ENCODE measurements at regions not wholly inside any gene's neighbourhood (a gene's known extent, or its start where the extent isn't known, plus 50 kb on each side); places are given as distances from the start of the nearest gene placed in this dataset.

DNA sequence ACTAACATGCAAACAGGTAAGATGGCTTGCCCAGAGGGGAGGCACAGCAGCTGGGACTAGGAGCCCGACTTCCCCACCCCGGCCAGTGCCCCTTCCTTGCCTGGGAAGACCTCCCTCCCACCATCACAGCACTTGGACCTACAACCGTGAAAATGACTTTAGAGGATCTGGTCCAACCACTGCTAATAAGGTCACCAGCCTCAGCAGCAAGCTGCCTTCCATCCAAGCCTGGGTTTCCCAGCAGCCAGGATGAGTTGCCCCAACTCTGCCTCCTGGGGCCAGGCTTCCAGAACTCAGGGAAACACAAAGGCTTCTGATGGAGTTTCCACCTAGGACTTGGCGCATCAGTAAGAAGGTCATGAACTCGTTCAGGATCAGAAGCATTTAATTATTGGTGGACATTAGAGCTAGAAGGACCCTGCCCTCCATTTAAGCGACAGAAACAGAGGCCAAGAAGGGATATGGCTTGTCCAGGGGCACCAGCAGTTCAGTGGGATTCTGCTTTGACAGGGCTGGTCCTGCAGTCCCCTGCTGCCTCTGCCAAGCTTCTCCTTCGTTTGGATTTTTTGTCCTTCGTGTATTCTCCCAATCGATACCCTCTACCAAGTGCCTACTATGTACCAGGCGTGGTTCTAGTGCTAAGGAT, 403.0 kb upstream of the ID2 start:
- H3K27ac ChIP-seq (ENCODE audit: low read length): no peak overlapping the region

DNA sequence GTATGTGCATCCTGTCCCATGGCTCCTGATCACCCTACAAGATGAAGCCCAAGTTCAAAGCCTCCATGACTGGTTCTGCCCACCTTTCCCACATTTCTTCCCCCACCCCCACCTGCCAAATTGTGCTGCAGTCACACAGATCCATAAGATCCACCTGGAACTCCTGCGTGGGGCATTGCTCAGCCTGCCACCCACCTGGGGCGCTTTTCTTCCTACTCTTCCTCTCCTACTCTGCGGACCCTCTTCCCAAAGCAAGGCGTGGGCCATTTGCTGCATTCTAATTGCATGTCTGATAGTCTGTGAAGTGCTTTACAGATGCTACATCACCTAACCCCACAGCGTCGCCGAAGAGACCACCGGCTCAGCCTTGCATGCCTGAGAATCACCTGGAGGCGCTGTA, 402.4 kb upstream of the ID2 start:
- Histone ChIP-seq H3K9me3 (ENCODE audit: control insufficient read depth in 1 of 2, low read length in 2 of 2) (no peaks in the 10 kb centered on the region), H3K4me1 (ENCODE audit: control insufficient read depth in 1 of 2, insufficient read depth in 2 of 2, low read length in 2 of 2) (no peaks in the 10 kb centered on the region), H3K27me3 (ENCODE audit: low read depth, low read length) (no peaks in the 10 kb centered on the region), H3K36me3 (ENCODE audit: control insufficient read depth in 1 of 2, insufficient read depth in 2 of 2, low read length in 2 of 2) (no peaks in the 10 kb centered on the region), H3K27ac (ENCODE audit: low read length) (no peak overlapping the region), H3K4me3 (ENCODE audit: low read depth in 1 of 2, low read length in 2 of 2) (no peak overlapping the region)

More for the DNA sequence above, 403.0 kb upstream of the ID2 start:
- no peaks in the 10 kb centered on the region for H3K27me3 ChIP-seq (ENCODE audit: low read depth, low read length)
- H3K4me1 ChIP-seq (ENCODE audit: control insufficient read depth in 1 of 2, insufficient read depth in 2 of 2, low read length in 2 of 2): no peaks in the 10 kb centered on the region
- H3K9me3 ChIP-seq (ENCODE audit: control insufficient read depth in 1 of 2, low read length in 2 of 2): peaks cover 0 to 5% of the 10 kb centered on the region in 2 donors
- H3K36me3 ChIP-seq (ENCODE audit: control insufficient read depth in 1 of 2, insufficient read depth in 2 of 2, low read length in 2 of 2): no peaks in the 10 kb centered on the region
- H3K4me3 ChIP-seq (ENCODE audit: low read depth in 1 of 2, low read length in 2 of 2): no peak overlapping the region

DNA sequence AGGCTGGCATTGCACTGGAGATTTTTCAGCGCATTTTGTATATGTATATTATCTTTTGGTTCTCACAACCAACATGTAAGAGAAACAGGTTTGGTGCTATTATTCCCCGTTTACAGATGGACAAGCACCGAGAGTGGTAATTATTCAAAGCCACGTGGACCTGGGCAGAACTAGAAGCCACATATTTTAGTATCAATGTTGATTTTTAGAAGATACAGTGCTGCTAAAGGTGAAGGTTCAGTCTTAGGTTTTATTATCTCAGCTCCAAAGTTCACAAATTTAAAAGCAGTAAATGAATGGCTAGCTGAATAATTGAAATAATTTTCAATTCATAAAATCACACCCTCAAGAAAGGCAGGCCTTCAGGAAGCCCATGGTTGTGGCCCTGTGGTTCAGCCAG, 400.6 kb upstream of the ID2 start:
- H3K27ac ChIP-seq (ENCODE audit: low read length): no peak overlapping the region
- no peaks in the 10 kb centered on the region for H3K27me3 ChIP-seq (ENCODE audit: low read depth, low read length)
- no peak overlapping the region for H3K4me3 ChIP-seq (ENCODE audit: low read depth in 1 of 2, low read length in 2 of 2)
- no peaks in the 10 kb centered on the region for H3K36me3 ChIP-seq (ENCODE audit: control insufficient read depth in 1 of 2, insufficient read depth in 2 of 2, low read length in 2 of 2)
- H3K4me1 ChIP-seq (ENCODE audit: control insufficient read depth in 1 of 2, insufficient read depth in 2 of 2, low read length in 2 of 2): no peaks in the 10 kb centered on the region
- no peaks in the 10 kb centered on the region for H3K9me3 ChIP-seq (ENCODE audit: control insufficient read depth in 1 of 2, low read length in 2 of 2)

DNA sequence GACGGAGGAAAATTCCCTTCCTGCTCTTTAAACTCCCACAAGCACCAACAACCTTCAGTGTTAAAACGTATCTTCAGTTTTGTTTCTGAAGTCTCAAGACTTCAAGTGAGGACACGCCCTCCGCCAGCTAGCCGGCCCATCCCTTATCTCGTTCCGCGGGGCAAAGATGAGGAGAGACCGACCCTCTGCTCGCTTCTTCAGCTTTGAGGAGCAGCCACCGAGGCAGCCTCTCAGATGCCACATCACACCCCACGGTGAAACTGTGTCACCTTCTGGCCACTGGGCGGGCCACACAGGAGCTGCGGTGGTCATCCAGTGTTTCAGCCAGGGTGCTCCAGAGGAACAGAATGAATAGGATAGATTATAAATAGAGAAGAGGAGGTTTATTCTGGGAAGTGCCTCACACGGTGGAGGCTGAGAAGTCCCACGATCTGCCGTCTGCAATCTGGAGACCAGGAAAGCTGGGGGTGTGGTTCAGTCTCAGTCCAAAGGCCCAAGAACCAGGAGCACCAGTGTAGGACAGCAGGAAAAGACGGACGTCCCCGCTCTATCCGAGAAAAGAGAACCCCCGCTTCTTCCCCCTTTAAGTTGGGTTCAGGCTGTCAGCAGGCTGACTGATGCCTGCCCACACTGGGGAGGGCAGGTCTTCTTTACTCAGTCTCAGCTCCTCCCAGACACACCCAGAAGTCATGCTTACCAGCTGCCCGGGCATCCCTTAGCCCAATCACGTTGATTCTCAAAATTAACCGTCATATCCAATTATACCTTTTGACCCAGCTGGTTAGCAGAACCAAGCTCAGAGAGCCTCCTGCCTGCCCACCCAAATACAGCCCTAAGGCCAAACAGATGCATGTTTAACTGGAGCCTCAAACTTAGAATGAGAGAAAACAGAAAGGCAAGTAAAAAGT, 399.7 kb upstream of the ID2 start:
- no peaks in the 10 kb centered on the region for H3K9me3 ChIP-seq (ENCODE audit: control insufficient read depth in 1 of 2, low read length in 2 of 2)
- H3K4me3 ChIP-seq (ENCODE audit: low read depth in 1 of 2, low read length in 2 of 2): no peak overlapping the region
- H3K36me3 ChIP-seq (ENCODE audit: control insufficient read depth in 1 of 2, insufficient read depth in 2 of 2, low read length in 2 of 2): no peaks in the 10 kb centered on the region
- no peak overlapping the region for H3K27ac ChIP-seq (ENCODE audit: low read length)
- no peaks in the 10 kb centered on the region for H3K27me3 ChIP-seq (ENCODE audit: low read depth, low read length)
- no peaks in the 10 kb centered on the region for H3K4me1 ChIP-seq (ENCODE audit: control insufficient read depth in 1 of 2, insufficient read depth in 2 of 2, low read length in 2 of 2)

DNA sequence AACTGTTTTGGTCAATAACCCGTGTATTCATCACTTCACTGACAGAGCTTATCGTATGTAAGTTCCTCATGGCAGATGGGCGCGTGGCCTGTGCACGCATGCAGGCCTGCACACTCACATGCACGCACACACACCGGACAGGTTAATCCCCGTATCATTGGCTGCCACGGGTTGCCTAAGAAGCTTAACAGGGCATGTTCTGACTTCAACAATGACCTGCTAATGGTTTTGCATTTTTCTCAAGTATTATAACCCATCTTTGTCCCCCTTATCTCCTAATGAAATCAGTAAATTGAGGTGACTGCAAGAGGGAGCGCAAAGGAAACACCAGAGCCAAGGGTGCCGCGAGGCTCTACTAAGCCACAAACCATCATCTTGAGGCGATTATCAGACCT, 399.0 kb upstream of the ID2 start:
- Histone ChIP-seq H3K9me3 (ENCODE audit: control insufficient read depth in 1 of 2, low read length in 2 of 2) (no peaks in the 10 kb centered on the region), H3K4me3 (ENCODE audit: low read depth in 1 of 2, low read length in 2 of 2) (no peak overlapping the region), H3K27me3 (ENCODE audit: low read depth, low read length) (no peaks in the 10 kb centered on the region), H3K27ac (ENCODE audit: low read length) (no peak overlapping the region), H3K36me3 (ENCODE audit: control insufficient read depth in 1 of 2, insufficient read depth in 2 of 2, low read length in 2 of 2) (no peaks in the 10 kb centered on the region), H3K4me1 (ENCODE audit: control insufficient read depth in 1 of 2, insufficient read depth in 2 of 2, low read length in 2 of 2) (no peaks in the 10 kb centered on the region)

DNA sequence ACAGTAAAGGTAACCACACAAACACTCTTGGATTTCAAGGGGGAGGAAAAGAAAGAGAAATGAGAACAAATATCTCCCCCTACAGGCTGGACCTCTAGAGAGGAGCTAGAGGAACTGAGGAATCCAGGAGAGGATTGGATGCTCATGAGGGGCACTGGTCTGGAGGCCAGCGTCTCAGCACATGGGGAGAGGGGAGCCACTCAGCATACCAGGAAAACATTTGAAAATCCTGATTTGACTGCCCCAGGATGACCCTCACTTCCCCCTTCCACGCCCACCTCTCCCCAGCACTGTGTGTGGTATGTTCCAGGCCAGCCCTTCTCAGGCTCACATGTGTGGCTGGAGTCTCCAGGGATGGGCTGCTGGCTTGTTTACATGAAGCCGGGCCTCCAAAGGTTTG, 396.8 kb upstream of the ID2 start:
- H3K27me3 ChIP-seq (ENCODE audit: low read depth, low read length): no peaks in the 10 kb centered on the region
- H3K4me3 ChIP-seq (ENCODE audit: low read depth in 1 of 2, low read length in 2 of 2): no peak overlapping the region
- H3K36me3 ChIP-seq (ENCODE audit: control insufficient read depth in 1 of 2, insufficient read depth in 2 of 2, low read length in 2 of 2): no peaks in the 10 kb centered on the region
- no peaks in the 10 kb centered on the region for H3K9me3 ChIP-seq (ENCODE audit: control insufficient read depth in 1 of 2, low read length in 2 of 2)
- H3K27ac ChIP-seq (ENCODE audit: low read length): no peak overlapping the region
- H3K4me1 ChIP-seq (ENCODE audit: control insufficient read depth in 1 of 2, insufficient read depth in 2 of 2, low read length in 2 of 2): no peaks in the 10 kb centered on the region

DNA sequence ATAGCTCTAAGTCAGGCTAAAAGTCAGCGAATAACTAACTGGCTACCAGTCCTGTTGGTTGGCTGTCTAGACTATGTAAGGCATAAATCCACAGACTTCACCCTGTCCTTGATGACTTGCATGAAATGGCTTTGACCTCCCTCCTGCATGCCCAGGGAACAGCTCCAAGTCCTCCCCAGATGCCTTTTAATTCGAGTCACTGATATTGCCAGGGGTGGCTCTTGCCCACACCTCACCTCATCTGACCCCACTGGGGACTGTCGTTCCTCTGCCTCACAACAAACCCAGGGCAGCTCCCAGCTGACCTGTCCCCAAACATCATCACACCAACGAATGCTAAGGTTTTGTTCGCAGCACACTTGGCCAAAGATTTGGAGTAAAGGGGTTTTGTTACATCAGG, 396.0 kb upstream of the ID2 start:
- no peak overlapping the region for H3K4me3 ChIP-seq (ENCODE audit: low read depth in 1 of 2, low read length in 2 of 2)
- H3K27ac ChIP-seq (ENCODE audit: low read length): no peak overlapping the region
- H3K36me3 ChIP-seq (ENCODE audit: control insufficient read depth in 1 of 2, insufficient read depth in 2 of 2, low read length in 2 of 2): no peaks in the 10 kb centered on the region
- no peaks in the 10 kb centered on the region for H3K4me1 ChIP-seq (ENCODE audit: control insufficient read depth in 1 of 2, insufficient read depth in 2 of 2, low read length in 2 of 2)
- H3K9me3 ChIP-seq (ENCODE audit: control insufficient read depth in 1 of 2, low read length in 2 of 2): no peaks in the 10 kb centered on the region
- H3K27me3 ChIP-seq (ENCODE audit: low read depth, low read length): no peaks in the 10 kb centered on the region

DNA sequence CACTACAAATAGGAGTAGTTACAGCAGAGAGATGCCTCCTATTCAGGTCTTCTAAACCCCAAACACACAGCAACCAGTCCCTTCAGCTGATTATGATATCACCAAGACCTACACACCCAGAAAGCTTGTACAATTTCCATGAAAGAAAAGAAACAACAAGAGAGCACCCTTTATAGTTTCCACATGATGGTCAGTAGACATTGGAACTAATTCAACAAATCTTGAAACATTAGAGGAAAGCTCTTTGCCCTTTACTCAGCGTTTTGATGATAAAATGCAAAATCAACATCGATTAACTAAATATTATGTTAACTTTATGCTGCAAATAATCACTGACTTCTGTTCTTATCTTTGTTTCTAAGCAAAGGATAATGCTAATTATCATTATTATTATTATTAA, 393.6 kb upstream of the ID2 start:
- H3K9me3 ChIP-seq (ENCODE audit: control insufficient read depth in 1 of 2, low read length in 2 of 2): no peaks in the 10 kb centered on the region
- no peak overlapping the region for H3K27ac ChIP-seq (ENCODE audit: low read length)
- H3K4me3 ChIP-seq (ENCODE audit: low read depth in 1 of 2, low read length in 2 of 2): no peak overlapping the region
- H3K4me1 ChIP-seq (ENCODE audit: control insufficient read depth in 1 of 2, insufficient read depth in 2 of 2, low read length in 2 of 2): no peaks in the 10 kb centered on the region
- no peaks in the 10 kb centered on the region for H3K36me3 ChIP-seq (ENCODE audit: control insufficient read depth in 1 of 2, insufficient read depth in 2 of 2, low read length in 2 of 2)
- H3K27me3 ChIP-seq (ENCODE audit: low read depth, low read length): no peaks in the 10 kb centered on the region

DNA sequence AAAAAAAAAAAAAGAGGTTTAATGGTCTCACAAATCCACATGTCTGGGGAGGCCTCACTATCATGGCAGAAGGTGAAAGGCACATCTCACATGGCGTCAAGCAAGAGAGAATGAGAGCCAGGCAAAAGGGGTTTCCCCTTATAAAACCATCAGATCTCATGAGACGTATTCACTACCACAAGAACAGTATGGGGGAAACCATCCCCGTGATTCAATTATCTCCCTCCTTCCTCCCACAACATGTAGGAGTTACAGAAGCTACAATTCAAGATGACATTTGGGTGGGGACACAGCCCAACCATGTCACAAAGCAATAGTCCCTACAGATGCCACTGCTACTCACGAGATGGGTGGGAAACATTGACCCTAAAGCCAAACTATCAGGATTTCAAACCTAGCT, 392.7 kb upstream of the ID2 start:
- no peaks in the 10 kb centered on the region for H3K9me3 ChIP-seq (ENCODE audit: control insufficient read depth in 1 of 2, low read length in 2 of 2)
- no peaks in the 10 kb centered on the region for H3K4me1 ChIP-seq (ENCODE audit: control insufficient read depth in 1 of 2, insufficient read depth in 2 of 2, low read length in 2 of 2)
- H3K27ac ChIP-seq (ENCODE audit: low read length): no peak overlapping the region
- H3K27me3 ChIP-seq (ENCODE audit: low read depth, low read length): no peaks in the 10 kb centered on the region
- H3K4me3 ChIP-seq (ENCODE audit: low read depth in 1 of 2, low read length in 2 of 2): no peak overlapping the region
- H3K36me3 ChIP-seq (ENCODE audit: control insufficient read depth in 1 of 2, insufficient read depth in 2 of 2, low read length in 2 of 2): no peaks in the 10 kb centered on the region

DNA sequence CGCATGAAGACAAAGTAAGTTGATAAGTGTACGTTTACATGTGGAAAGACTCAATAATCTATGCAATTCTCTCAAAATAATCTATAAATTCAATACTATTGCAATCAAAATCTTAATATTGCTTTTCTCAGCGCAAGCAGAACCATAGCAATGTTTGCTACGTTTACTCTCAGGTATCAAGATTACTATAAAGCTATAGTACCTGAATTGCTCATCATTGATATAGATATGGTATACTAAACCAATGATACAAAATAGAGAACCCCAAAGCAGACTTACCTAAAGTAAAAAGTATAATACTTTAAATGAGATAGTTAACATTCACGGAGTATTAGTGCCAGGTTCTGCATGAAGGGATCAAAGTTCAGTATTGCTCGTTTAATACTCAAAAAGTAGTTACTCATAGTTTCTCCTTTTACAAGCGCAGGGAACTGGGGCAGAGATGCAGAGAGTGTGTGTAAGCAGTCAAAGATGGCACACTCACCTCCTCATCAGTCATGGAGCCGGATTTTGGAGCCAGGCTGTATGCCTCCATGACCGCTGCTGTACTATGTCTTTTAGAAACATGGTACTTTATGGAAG, 391.0 kb upstream of the ID2 start:
- Histone ChIP-seq H3K9me3 (ENCODE audit: control insufficient read depth in 1 of 2, low read length in 2 of 2) (no peaks in the 10 kb centered on the region), H3K4me3 (ENCODE audit: low read depth in 1 of 2, low read length in 2 of 2) (no peak overlapping the region)

DNA sequence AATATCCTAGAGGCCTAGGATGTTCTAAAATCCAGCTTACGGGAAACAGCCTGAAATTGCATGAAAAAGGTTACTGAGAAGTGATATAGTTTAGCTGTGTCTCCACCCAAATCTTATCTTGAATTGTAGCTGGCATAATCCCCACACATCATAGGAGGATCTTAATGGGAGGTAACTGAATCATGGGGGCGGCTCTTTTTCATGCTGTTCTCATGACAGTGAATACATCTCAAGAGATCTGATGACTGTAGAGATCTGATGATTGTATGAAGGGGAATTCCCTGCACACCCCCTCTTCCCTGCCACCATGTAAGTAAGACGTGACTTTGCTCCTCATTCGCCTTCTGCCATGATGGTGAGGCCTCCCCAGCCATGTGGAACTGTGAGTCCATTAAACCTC, 385.6 kb upstream of the ID2 start:
- Histone ChIP-seq H3K36me3 (ENCODE audit: control insufficient read depth in 1 of 2, insufficient read depth in 2 of 2, low read length in 2 of 2) (no peaks in the 10 kb centered on the region), H3K27me3 (ENCODE audit: low read depth, low read length) (no peaks in the 10 kb centered on the region), H3K27ac (ENCODE audit: low read length) (no peak overlapping the region), H3K4me1 (ENCODE audit: control insufficient read depth in 1 of 2, insufficient read depth in 2 of 2, low read length in 2 of 2) (peaks cover 0 to 4% of the 10 kb centered on the region in 2 donors), H3K9me3 (ENCODE audit: control insufficient read depth in 1 of 2, low read length in 2 of 2) (no peaks in the 10 kb centered on the region), H3K4me3 (ENCODE audit: low read depth in 1 of 2, low read length in 2 of 2) (no peak overlapping the region)

More for the DNA sequence above, 391.0 kb upstream of the ID2 start:
- H3K27me3 ChIP-seq (ENCODE audit: low read depth, low read length): no peaks in the 10 kb centered on the region
- H3K4me1 ChIP-seq (ENCODE audit: control insufficient read depth in 1 of 2, insufficient read depth in 2 of 2, low read length in 2 of 2): no peaks in the 10 kb centered on the region
- no peak overlapping the region for H3K27ac ChIP-seq (ENCODE audit: low read length)
- H3K36me3 ChIP-seq (ENCODE audit: control insufficient read depth in 1 of 2, insufficient read depth in 2 of 2, low read length in 2 of 2): no peaks in the 10 kb centered on the region

All from muscle layer of duodenum (tissue), 2 donors.